Left ventricle myocardium inferior (tissue), 1 donor: ENCODE measurements at regions not wholly inside any gene's neighbourhood (a gene's known extent, or its start where the extent isn't known, plus 50 kb on each side); places are given as distances from the start of the nearest gene placed in this dataset.

ENCODE experiments used
- DNase-seq: peaks from one replicate; pipeline ENCODE4 v3.0.0-alpha.2; 2020
- H3K27ac ChIP-seq: fragments of 200-600 bp; replicated peaks from 2 replicates; pipeline ENCODE4 v1.8.0; 2021
- H3K27me3 ChIP-seq: fragments of 200-600 bp; 2 replicates; pipeline ENCODE4 v1.8.0; 2021; ENCODE audit warnings: low read depth
- H3K36me3 ChIP-seq: fragments of 200-600 bp; 2 replicates; pipeline ENCODE4 v1.8.0; 2021
- H3K4me1 ChIP-seq: fragments of 200-600 bp; 2 replicates; pipeline ENCODE4 v1.8.0; 2021
- H3K4me3 ChIP-seq: fragments of 200-600 bp; 2 replicates; pipeline ENCODE4 v1.8.0; 2021; ENCODE audit warnings: mild to moderate bottlenecking, moderate library complexity
- H3K9me3 ChIP-seq: fragments of 200-600 bp; replicated peaks from 2 replicates; pipeline ENCODE4 v1.8.0; 2021
- CTCF ChIP-seq: fragments of 200-600 bp; IDR thresholded peaks from 2 replicates; pipeline ENCODE4 v1.8.0; 2021; ENCODE audit warnings: antibody characterized with exemption, mild to moderate bottlenecking, borderline replicate concordance
- intact Hi-C: fragments of 100-400 bp; cut with micrococcal nuclease; formaldehyde crosslinking; loops from one replicate; pipeline ENCODE4 v1.11.0; 2022
- donor health status: DM: no; HTN: yes; CAD: no; lungs with severe emphysema.

GRCh38 chr18:70469916-70470315, 181.1 kb downstream of the SOCS6 start:
- DNase-seq = no peak
- H3K4me3 ChIP-seq = no peak overlapping the region
- TF ChIP-seq CTCF = no peak
- peaks cover 4% of the 10 kb centered on the region for H3K4me1 ChIP-seq
- no peaks in the 10 kb centered on the region for H3K36me3 ChIP-seq
- no peaks in the 10 kb centered on the region for H3K27me3 ChIP-seq
- H3K27ac ChIP-seq = no peak overlapping the region
- H3K9me3 ChIP-seq = no peaks in the 10 kb centered on the region
- intact Hi-C loops = no loop called here

- DNase-seq = no peak
- intact Hi-C loops = no loop called here
- no peak for TF ChIP-seq CTCF
- H3K27me3 ChIP-seq = no peaks in the 10 kb centered on the region
- H3K9me3 ChIP-seq = no peaks in the 10 kb centered on the region
- peaks cover 12% of the 10 kb centered on the region for H3K4me1 ChIP-seq
- H3K4me3 ChIP-seq = no peak overlapping the region
- H3K36me3 ChIP-seq = no peaks in the 10 kb centered on the region
- no peak overlapping the region for H3K27ac ChIP-seq
Observed at GRCh38 chr18:70468861-70469547, 180.2 kb downstream of the SOCS6 start.

- intact Hi-C loops = no loop called here
- H3K27ac ChIP-seq = no peak overlapping the region
- H3K9me3 ChIP-seq = no peaks in the 10 kb centered on the region
- H3K27me3 ChIP-seq = peaks cover 9% of the 10 kb centered on the region
- no peaks in the 10 kb centered on the region for H3K36me3 ChIP-seq
- peaks cover 8% of the 10 kb centered on the region for H3K4me1 ChIP-seq
- peak; percentile 48 for TF ChIP-seq CTCF
- peak overlapping the region; percentile 57 for H3K4me3 ChIP-seq
- peak; percentile 72 for DNase-seq
Observed at GRCh38 chr18:70464343-70465114, 175.7 kb downstream of the SOCS6 start.

- no peaks in the 10 kb centered on the region for H3K9me3 ChIP-seq
- no peak overlapping the region for H3K4me3 ChIP-seq
- peaks cover 8% of the 10 kb centered on the region for H3K4me1 ChIP-seq
- intact Hi-C loops = no loop called here
- H3K27ac ChIP-seq = no peak overlapping the region
- peaks cover 20% of the 10 kb centered on the region for H3K27me3 ChIP-seq
- no peak for DNase-seq
- no peak for TF ChIP-seq CTCF
- no peaks in the 10 kb centered on the region for H3K36me3 ChIP-seq
Observed at GRCh38 chr18:70463085-70463484, 174.2 kb downstream of the SOCS6 start.

- no peak for DNase-seq
- no peaks in the 10 kb centered on the region for H3K36me3 ChIP-seq
- H3K4me3 ChIP-seq = no peak overlapping the region
- peaks cover 8% of the 10 kb centered on the region for H3K4me1 ChIP-seq
- no peak for TF ChIP-seq CTCF
- intact Hi-C loops = no loop called here
- H3K27me3 ChIP-seq = peaks cover 20% of the 10 kb centered on the region
- H3K9me3 ChIP-seq = no peaks in the 10 kb centered on the region
- no peak overlapping the region for H3K27ac ChIP-seq
Observed at GRCh38 chr18:70462078-70462439, 173.2 kb downstream of the SOCS6 start.
